Hepatocyte (in vitro differentiated cells): ENCODE measurements at regions not wholly inside any gene's neighbourhood (a gene's known extent, or its start where the extent isn't known, plus 50 kb on each side); places are given as distances from the start of the nearest gene placed in this dataset.

Source experiments
- DNase-seq: peaks from one replicate; pipeline ENCODE4 v3.0.0-alpha.2; 2016; ENCODE audit warnings: low spot score
- H2AFZ ChIP-seq: fragments of 200-600 bp; sonication (generic); 2 replicates; pipeline ENCODE4 v1.6.0; 2016; ENCODE audit warnings: antibody characterized with exemption, mild to moderate bottlenecking
- H3K27ac ChIP-seq: fragments of 200-600 bp; sonication (generic); 2 replicates; pipeline ENCODE4 v1.5.1; 2016; ENCODE audit warnings: mild to moderate bottlenecking
- H3K27me3 ChIP-seq: fragments of 200-600 bp; sonication (generic); 2 replicates; pipeline ENCODE4 v1.6.1; 2016
- H3K36me3 ChIP-seq: fragments of 200-600 bp; sonication (generic); replicated peaks from 2 replicates; pipeline ENCODE4 v1.5.1; 2016; ENCODE audit warnings: low read depth; ENCODE audit not compliant: insufficient read depth
- H3K4me1 ChIP-seq: fragments of 200-600 bp; sonication (generic); 2 replicates; pipeline ENCODE4 v1.5.1; 2016; ENCODE audit warnings: mild to moderate bottlenecking, moderate library complexity; ENCODE audit not compliant: insufficient read depth
- H3K4me2 ChIP-seq: fragments of 200-600 bp; sonication (generic); 2 replicates; pipeline ENCODE4 v1.6.0; 2016
- H3K4me3 ChIP-seq: fragments of 200-600 bp; sonication (generic); 2 replicates; pipeline ENCODE4 v1.5.1; 2016; ENCODE audit warnings: mild to moderate bottlenecking
- H3K79me2 ChIP-seq: fragments of 200-600 bp; sonication (generic); 2 replicates; pipeline ENCODE4 v1.6.0; 2017; ENCODE audit warnings: mild to moderate bottlenecking
- H3K9me2 ChIP-seq: fragments of 200-600 bp; sonication (generic); replicated peaks from 2 replicates; pipeline ENCODE4 v1.6.0; 2017; ENCODE audit warnings: mild to moderate bottlenecking; ENCODE audit not compliant: insufficient read depth
- H3K9me3 ChIP-seq: fragments of 200-600 bp; sonication (generic); 2 replicates; pipeline ENCODE4 v1.5.1; 2016; ENCODE audit warnings: low read depth, mild to moderate bottlenecking
- H4K20me1 ChIP-seq: fragments of 200-600 bp; sonication (generic); 2 replicates; pipeline ENCODE4 v1.6.0; 2016; ENCODE audit warnings: mild to moderate bottlenecking; ENCODE audit not compliant: insufficient read depth, poor library complexity, severe bottlenecking
- CTCF ChIP-seq: fragments of 200-600 bp; sonication (generic); IDR thresholded peaks from 2 replicates; pipeline ENCODE4 v1.5.1; 2016; ENCODE audit warnings: antibody characterized with exemption, mild to moderate bottlenecking; ENCODE audit not compliant: poor library complexity
- EZH2 ChIP-seq: fragments of 200-600 bp; sonication (generic); IDR thresholded peaks from 2 replicates; pipeline ENCODE4 v1.6.1; 2016; ENCODE audit warnings: antibody characterized with exemption, mild to moderate bottlenecking, borderline replicate concordance
- EZH2phosphoT487 ChIP-seq: fragments of 200-600 bp; sonication (generic); IDR thresholded peaks from one replicate; pipeline ENCODE4 v1.6.1; 2018; ENCODE audit warnings: antibody characterized with exemption, mild to moderate bottlenecking, low read depth, moderate library complexity; ENCODE audit not compliant: unreplicated experiment, severe bottlenecking
- WGBS: methylation state at CpG from one replicate; pipeline ENCODE4 v1.1.6; 2016; ENCODE audit warnings: low lambda C conversion rate; ENCODE audit errors: missing lambda C conversion rate; 5-methylcytosine and 5-hydroxymethylcytosine counted together

- Histone ChIP-seq H3K36me3 (no peaks in the 10 kb centered on the region), H3K4me1 (no peaks in the 10 kb centered on the region), H3K4me3 (no peak overlapping the region), H3K4me2 (no peak overlapping the region), H4K20me1 (no peaks in the 10 kb centered on the region), H3K27me3 (no peaks in the 10 kb centered on the region), H2AFZ (no peak overlapping the region), H3K9me2 (no peaks in the 10 kb centered on the region), H3K79me2 (no peaks in the 10 kb centered on the region), H3K27ac (no peak overlapping the region), H3K9me3 (no peaks in the 10 kb centered on the region)
- TF ChIP-seq EZH2phosphoT487 (no peak), EZH2 (no peak), CTCF (no peak)
- DNase-seq, result no peak
- WGBS, result 83% methylated on average over 3 of the region's 3 CpGs
Observed at GRCh38 chr18:1907470-1908206, 663.7 kb downstream of the METTL4 start.

- Histone ChIP-seq H3K4me1 (no peaks in the 10 kb centered on the region), H3K4me3 (no peak overlapping the region), H2AFZ (no peak overlapping the region), H3K4me2 (no peak overlapping the region), H3K36me3 (no peaks in the 10 kb centered on the region), H3K9me3 (no peaks in the 10 kb centered on the region), H4K20me1 (no peaks in the 10 kb centered on the region), H3K27ac (no peak overlapping the region), H3K9me2 (no peaks in the 10 kb centered on the region), H3K79me2 (no peaks in the 10 kb centered on the region), H3K27me3 (no peaks in the 10 kb centered on the region)
- TF ChIP-seq EZH2phosphoT487 (no peak), EZH2 (no peak), CTCF (no peak)
- DNase-seq, result no peak
Observed at GRCh38 chr18:1914489-1914888, 656.8 kb downstream of the METTL4 start.

GRCh38 chr18:1916869-1917523, 654.3 kb downstream of the METTL4 start:
- Histone ChIP-seq H3K79me2 (no peaks in the 10 kb centered on the region), H3K36me3 (no peaks in the 10 kb centered on the region), H3K9me3 (no peaks in the 10 kb centered on the region), H3K4me3 (no peak overlapping the region), H3K4me1 (no peaks in the 10 kb centered on the region), H3K4me2 (no peak overlapping the region), H4K20me1 (no peaks in the 10 kb centered on the region), H3K9me2 (no peaks in the 10 kb centered on the region), H3K27me3 (no peaks in the 10 kb centered on the region), H2AFZ (no peak overlapping the region), H3K27ac (no peak overlapping the region)
- no peak for TF ChIP-seq CTCF
- no peak for TF ChIP-seq EZH2
- no peak for TF ChIP-seq EZH2phosphoT487
- 89% methylated on average over 2 of the region's 2 CpGs for WGBS
- DNase-seq, result no peak
